HG03432 (cell line): ENCODE measurements at regions not wholly inside any gene's neighbourhood (a gene's known extent, or its start where the extent isn't known, plus 50 kb on each side); places are given as distances from the start of the nearest gene placed in this dataset.

Source experiments
- ATAC-seq: cut with Tn5 transposase; IDR thresholded peaks from one replicate; pipeline ENCODE4 v1.9.1; 2021; ENCODE audit warnings: mild to moderate bottlenecking, moderate library complexity; ENCODE audit not compliant: unreplicated experiment

- ATAC-seq = no peak
Measured at GRCh38 chr16:51035711-51036110, 115.4 kb downstream of the SALL1 start.

- ATAC-seq = no peak
Measured at GRCh38 chr16:51035110-51035498, 116.0 kb downstream of the SALL1 start.

- no peak for ATAC-seq
Measured at GRCh38 chr16:51034481-51035109, 116.5 kb downstream of the SALL1 start.

- no peak for ATAC-seq
Measured at GRCh38 chr16:51031598-51031997, 119.5 kb downstream of the SALL1 start.

GRCh38 chr16:51030516-51030915 is 120.6 kb downstream of the SALL1 start:
- ATAC-seq = no peak

GRCh38 chr16:51025588-51026290 is 125.3 kb downstream of the SALL1 start:
- no peak for ATAC-seq

GRCh38 chr16:51024703-51025102 is 126.4 kb downstream of the SALL1 start:
- ATAC-seq = no peak

- no peak for ATAC-seq
Measured at GRCh38 chr16:51022955-51023354, 128.1 kb downstream of the SALL1 start.

- no peak for ATAC-seq
Measured at GRCh38 chr16:51019617-51020016, 131.5 kb downstream of the SALL1 start.

GRCh38 chr16:51017969-51018368 is 133.1 kb downstream of the SALL1 start:
- no peak for ATAC-seq

GRCh38 chr16:51012396-51012795 is 138.7 kb downstream of the SALL1 start:
- no peak for ATAC-seq

- ATAC-seq = no peak
Measured at GRCh38 chr16:51010817-51011216, 140.3 kb downstream of the SALL1 start.

- no peak for ATAC-seq
Measured at GRCh38 chr16:51009813-51010212, 141.3 kb downstream of the SALL1 start.

GRCh38 chr16:51009359-51009758 is 141.7 kb downstream of the SALL1 start:
- ATAC-seq = no peak

- ATAC-seq = no peak
Measured at GRCh38 chr16:51008607-51009006, 142.5 kb downstream of the SALL1 start.

GRCh38 chr16:51008037-51008436 is 143.0 kb downstream of the SALL1 start:
- no peak for ATAC-seq

GRCh38 chr16:51003850-51004566 is 147.1 kb downstream of the SALL1 start:
- no peak for ATAC-seq

GRCh38 chr16:51002881-51003490 is 148.1 kb downstream of the SALL1 start:
- ATAC-seq = no peak

GRCh38 chr16:50999181-50999580 is 151.9 kb downstream of the SALL1 start:
- no peak for ATAC-seq

- ATAC-seq = no peak
Measured at GRCh38 chr16:50998411-50998810, 152.7 kb downstream of the SALL1 start.

GRCh38 chr16:50997679-50998078 is 153.4 kb downstream of the SALL1 start:
- ATAC-seq = no peak

- no peak for ATAC-seq
Measured at GRCh38 chr16:50996830-50997186, 154.3 kb downstream of the SALL1 start.
